ENCODE measurements at regions not wholly inside any gene's neighbourhood (a gene's known extent, or its start where the extent isn't known, plus 50 kb on each side); places are given as distances from the start of the nearest gene placed in this dataset.

GRCh38 chr11:15779518-15779917, 576.8 kb downstream of the SOX6 start:
- no peak for DNase-seq

DNA sequence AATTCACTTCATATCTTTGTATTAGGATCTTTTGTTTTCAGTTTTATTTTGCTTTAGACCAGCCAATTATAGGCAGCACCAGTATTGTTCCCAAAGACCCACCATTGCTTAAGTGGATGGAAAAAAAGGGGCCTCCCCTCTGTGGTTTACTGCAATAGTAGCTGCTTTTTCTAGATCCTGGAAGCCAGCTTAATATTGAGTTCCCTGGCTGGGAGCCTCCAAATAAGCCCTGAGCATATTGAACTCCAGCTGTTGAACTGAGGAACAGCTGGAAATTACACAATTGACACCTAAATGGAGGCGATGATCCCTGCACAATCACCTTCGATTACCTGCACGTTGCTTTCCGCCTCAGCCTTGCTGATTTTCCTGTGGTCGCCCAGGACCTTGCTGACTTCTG, 576.0 kb downstream of the SOX6 start:
- no peak for DNase-seq

DNA sequence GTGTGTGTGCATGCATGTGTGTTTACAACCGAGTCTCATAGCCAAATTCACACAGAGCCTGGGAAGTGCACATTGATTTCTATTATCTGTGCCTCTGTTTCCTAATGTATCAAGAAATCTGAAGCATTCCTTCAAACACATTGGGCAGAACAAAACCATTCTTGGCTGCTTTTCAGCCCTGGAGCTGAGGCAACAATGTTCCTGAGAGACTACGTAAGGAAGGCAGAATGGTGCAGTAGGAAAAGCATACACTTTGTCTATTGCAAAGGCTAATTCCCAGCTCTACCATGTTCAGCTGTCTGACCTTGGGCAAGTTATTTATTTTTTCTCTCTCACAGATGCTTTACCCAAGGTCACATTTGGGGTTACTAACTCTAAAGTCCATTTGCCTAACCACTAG, 575.5 kb downstream of the SOX6 start:
- DNase-seq = no peak

GRCh38 chr11:15783619-15784018, 572.7 kb downstream of the SOX6 start:
- no peak for DNase-seq

GRCh38 chr11:15793043-15793996, 563.0 kb downstream of the SOX6 start:
- no peak for DNase-seq

- no peak for DNase-seq
Observed at GRCh38 chr11:15794361-15795150, 561.8 kb downstream of the SOX6 start.

DNA sequence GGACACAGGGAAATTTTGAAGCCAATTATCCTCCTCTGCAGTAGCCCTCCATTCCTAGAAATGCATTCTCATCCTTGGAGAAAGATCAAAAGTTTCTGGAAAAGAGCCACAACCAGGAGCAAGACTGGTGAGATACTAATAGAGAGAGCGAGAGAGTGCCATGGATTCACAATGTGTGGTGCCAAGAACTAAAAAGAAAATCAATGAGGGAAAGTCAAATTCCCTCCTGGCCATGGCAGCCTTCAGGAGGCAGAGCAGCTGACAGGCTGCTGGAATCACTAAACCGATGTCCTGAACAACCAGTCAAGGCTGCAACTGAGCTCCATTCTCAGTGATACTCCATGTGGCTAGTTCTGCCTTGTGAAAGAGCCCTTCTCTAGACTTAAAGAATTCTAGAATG, 561.0 kb downstream of the SOX6 start:
- no peak for DNase-seq

GRCh38 chr11:15800111-15800800, 556.1 kb downstream of the SOX6 start:
- no peak for DNase-seq

DNA sequence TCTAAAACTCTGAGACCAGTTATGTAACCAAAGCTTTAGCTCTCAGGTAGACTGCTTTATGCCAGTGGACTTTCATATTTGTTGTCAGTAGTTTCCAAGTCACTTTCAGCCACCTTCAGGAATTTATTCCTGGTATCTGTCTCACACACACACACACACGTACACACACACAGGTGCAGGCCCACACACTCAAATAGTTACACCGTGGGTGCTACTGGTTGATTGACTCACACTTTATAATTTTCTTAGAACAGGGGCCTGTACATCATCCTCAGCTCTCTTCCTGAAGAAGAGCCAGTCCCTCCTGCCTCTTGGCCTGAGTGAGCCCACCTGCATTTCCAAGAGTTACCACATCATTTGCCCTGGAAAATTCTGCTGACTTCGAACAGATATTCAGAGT, 555.2 kb downstream of the SOX6 start:
- DNase-seq = no peak

DNA sequence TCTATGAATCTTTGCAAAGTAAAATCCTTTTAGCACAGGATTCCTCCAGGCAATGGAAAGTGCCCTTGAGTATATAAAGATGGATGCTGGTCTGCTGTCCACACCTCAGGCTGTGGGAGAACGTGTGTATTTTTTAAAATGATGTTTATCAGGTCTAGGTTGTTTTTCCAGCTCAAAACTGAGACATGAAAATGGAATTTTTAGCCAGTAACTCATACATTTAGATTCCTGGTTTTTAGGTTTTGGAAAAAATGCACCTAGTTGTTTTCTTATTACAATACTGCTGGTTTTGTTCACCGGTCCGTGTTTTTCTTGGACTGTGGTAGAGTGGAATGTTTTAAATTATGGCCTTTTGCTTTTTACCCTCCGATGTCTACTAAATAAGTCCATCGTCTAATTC, 554.7 kb downstream of the SOX6 start:
- no peak for DNase-seq

GRCh38 chr11:15805726-15806125, 550.6 kb downstream of the SOX6 start:
- no peak for DNase-seq

- no peak for DNase-seq
Observed at GRCh38 chr11:15806217-15806616, 550.1 kb downstream of the SOX6 start.

DNA sequence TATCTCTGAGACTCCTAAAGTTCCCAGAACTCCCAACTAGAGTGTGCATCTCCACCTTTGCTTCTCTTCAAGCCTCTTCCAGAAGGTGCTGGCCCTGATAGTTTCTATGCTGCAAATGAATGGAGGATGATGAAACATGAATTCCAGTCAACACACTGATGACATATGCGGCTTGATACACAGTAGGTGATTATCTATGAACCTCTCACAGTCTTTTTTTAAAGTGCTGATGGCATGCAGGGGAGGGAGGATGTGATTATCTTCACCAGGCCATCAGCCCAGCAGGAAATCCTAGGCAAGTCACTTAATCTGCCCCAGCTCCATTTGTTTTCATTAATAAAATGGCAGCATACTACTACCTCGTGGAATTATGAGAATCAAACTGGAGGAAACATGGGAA, 548.5 kb downstream of the SOX6 start:
- DNase-seq = no peak

DNA sequence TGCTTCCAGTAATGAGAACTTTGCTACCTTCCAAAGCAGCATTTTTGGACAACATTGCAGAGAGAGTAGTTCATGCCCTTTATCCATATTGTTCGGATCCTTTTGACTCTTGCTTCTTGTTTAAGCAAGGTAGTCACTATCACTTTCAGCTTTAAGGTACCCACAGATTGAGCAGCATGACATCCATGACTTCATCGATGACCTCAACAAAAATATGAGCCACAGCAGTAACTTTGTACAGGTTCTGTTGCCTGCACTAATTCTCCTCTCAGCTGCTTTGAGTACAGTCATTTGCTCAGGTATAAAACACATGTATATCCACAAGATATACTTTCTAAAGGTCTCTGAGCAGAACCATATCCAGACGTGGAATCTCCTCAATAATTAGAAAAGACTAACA, 546.3 kb downstream of the SOX6 start:
- DNase-seq = no peak

- DNase-seq = no peak
Observed at GRCh38 chr11:15810525-15810924, 545.8 kb downstream of the SOX6 start.

GRCh38 chr11:15815246-15816195, 540.8 kb downstream of the SOX6 start:
- no peak for DNase-seq

GRCh38 chr11:15816260-15816871, 540.0 kb downstream of the SOX6 start:
- DNase-seq = no peak

- no peak for DNase-seq
Observed at GRCh38 chr11:15817001-15817400, 539.3 kb downstream of the SOX6 start.

GRCh38 chr11:15818132-15818842, 538.1 kb downstream of the SOX6 start:
- no peak for DNase-seq

DNA sequence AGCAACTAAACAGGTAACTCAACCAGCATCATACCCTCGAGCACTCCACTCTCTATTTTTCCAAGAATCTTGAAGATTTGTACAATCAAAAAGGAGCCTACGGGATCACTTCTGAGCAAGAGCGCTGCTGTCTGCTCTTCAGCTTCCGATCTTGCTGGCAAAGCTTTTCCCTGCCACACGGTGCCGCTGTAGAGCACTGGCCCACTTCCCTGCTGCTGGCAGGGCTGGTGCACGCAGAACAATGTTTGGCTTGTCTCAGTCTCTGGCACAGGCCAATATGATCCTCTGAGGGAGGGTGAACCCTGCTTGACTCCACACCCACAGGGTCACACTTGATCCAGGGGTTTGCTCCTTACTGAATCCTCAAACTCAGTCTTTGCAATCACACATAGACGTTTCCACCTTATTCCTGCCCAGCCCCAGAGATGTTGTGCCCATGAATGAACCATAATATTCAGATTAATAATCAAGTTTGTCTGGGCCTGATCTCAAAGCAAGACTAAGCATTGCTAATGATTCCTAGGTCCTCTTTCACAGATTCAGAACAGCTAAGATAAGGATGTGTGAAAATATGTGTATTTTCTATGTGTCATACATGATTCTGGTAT, 536.6 kb downstream of the SOX6 start:
- peak; percentile 28 for DNase-seq

DNA sequence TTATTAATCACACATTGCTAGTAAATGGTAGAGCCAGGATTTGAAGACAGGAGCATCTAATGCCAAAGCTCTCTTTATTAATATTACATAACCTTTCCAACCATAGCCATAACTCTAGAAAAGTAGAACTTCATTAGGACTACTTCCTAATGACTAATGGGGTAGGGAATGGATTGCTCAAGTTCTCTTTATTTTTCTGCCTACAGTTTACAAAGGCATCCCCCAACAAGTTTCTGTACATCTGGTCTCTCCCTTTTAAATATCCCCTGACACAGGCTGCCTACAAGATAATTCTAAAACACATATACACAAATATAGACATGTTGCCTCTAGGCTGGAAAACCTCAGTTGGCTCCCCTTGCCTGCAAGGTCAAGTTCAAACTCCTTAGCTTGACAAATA, 534.9 kb downstream of the SOX6 start:
- no peak for DNase-seq
